Stomach (tissue), 8 donors: ENCODE measurements at regions not wholly inside any gene's neighbourhood (a gene's known extent, or its start where the extent isn't known, plus 50 kb on each side); places are given as distances from the start of the nearest gene placed in this dataset.

Source experiments
- DNase-seq, 2 donors: peaks; one replicate each; pipeline versions ENCODE4 v3.0.0 to v3.0.0-alpha.2; 2013 to 2019
- H3K27ac ChIP-seq, 5 donors: fragments of 200-600 bp in 4 of 5; sonication (generic) in 4 of 5; one replicate each; pipeline ENCODE4 v1.5.1; 2013 to 2019; ENCODE audit warnings: mild to moderate bottlenecking in 1 of 5, moderate library complexity in 1 of 5
- H3K27me3 ChIP-seq, 3 donors: fragments of 200-600 bp; sonication (generic); one replicate each; pipeline ENCODE4 v1.5.1; 2017 to 2019; ENCODE audit warnings: mixed run types in 1 of 3
- H3K36me3 ChIP-seq, 4 donors: fragments of 200-600 bp; sonication (generic); 1 replicate in 3 of 4; 2 replicates in 1 of 4; pipeline ENCODE4 v1.5.1; 2016 to 2019
- H3K4me1 ChIP-seq, 4 donors: fragments of 200-600 bp; sonication (generic); one replicate each; pipeline ENCODE4 v1.5.1; 2016 to 2019
- H3K4me3 ChIP-seq, 4 donors: fragments of 200-600 bp; sonication (generic) in 3 of 4; one replicate each; pipeline ENCODE4 v1.5.1; 2016 to 2019; ENCODE audit warnings: mild to moderate bottlenecking in 1 of 4
- H3K9me3 ChIP-seq, 4 donors: fragments of 200-600 bp; sonication (generic); one replicate each; pipeline ENCODE4 v1.5.1; 2016 to 2019
- EP300 ChIP-seq: sonication (generic); formaldehyde crosslinking; IDR thresholded peaks from one replicate; pipeline ENCODE4 v1.6.1; 2017; ENCODE audit warnings: antibody characterized with exemption
- POLR2A ChIP-seq, 4 donors: fragments of 450-650 bp; IDR thresholded peaks; one replicate each; pipeline ENCODE4 v1.6.1; 2016; ENCODE audit warnings: antibody characterized with exemption in 4 of 4, control low read depth in 2 of 4, mild to moderate bottlenecking in 1 of 4, moderate library complexity in 1 of 4
- POLR2AphosphoS5 ChIP-seq, 3 donors: sonication (generic); formaldehyde crosslinking; IDR thresholded peaks; one replicate each; pipeline ENCODE4 v1.6.1; 2016; ENCODE audit warnings: antibody characterized with exemption in 3 of 3
- WGBS, 5 donors: extraction: QIAGEN DNeasy Blood & Tissue Kit in 3 of 5; methylation state at CpG; one replicate each; pipeline versions ENCODE4 v1.1.5 to v1.1.7; 2013 to 2018; 5-methylcytosine and 5-hydroxymethylcytosine counted together
- intact Hi-C: fragments of 100-400 bp; cut with DNase I; formaldehyde crosslinking; loops from one replicate; pipeline ENCODE4 v1.15.1; 2023; ENCODE audit warnings: low total_unique reads
- TF ChIP-seq, protein P1 (sequence below), 7 experiments: fragments of 450-650 bp in 4 of 7; fragments of 200-600 bp in 3 of 7; sonication (generic) in 3 of 7; IDR thresholded peaks; one replicate each; pipeline ENCODE4 v1.5.1; 2016 to 2019; ENCODE audit warnings: antibody characterized with exemption in 7 of 7, control low read depth in 2 of 7, mild to moderate bottlenecking in 1 of 7
- donor health status: healthy with polysubstance abuse.
- donor health status: Bipolar disorder and iron deficiency.
- donor health status: healthy.

- no peaks in the 10 kb centered on the region for H3K9me3 ChIP-seq
- intact Hi-C loops: no loop called here
- no peak overlapping the region for H3K4me3 ChIP-seq
- 38 to 74% (median 55%) methylated on average over 2 of the region's 2 CpGs for WGBS, 5 donors
- no peaks in the 10 kb centered on the region for H3K36me3 ChIP-seq
- TF ChIP-seq POLR2A (IDR thresholded peaks at IDR 0.05) (no peak), POLR2AphosphoS5 (IDR thresholded peaks at IDR 0.05) (no peak), EP300 (no peak)
- TF ChIP-seq, protein P1, sequence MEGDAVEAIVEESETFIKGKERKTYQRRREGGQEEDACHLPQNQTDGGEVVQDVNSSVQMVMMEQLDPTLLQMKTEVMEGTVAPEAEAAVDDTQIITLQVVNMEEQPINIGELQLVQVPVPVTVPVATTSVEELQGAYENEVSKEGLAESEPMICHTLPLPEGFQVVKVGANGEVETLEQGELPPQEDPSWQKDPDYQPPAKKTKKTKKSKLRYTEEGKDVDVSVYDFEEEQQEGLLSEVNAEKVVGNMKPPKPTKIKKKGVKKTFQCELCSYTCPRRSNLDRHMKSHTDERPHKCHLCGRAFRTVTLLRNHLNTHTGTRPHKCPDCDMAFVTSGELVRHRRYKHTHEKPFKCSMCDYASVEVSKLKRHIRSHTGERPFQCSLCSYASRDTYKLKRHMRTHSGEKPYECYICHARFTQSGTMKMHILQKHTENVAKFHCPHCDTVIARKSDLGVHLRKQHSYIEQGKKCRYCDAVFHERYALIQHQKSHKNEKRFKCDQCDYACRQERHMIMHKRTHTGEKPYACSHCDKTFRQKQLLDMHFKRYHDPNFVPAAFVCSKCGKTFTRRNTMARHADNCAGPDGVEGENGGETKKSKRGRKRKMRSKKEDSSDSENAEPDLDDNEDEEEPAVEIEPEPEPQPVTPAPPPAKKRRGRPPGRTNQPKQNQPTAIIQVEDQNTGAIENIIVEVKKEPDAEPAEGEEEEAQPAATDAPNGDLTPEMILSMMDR (IDR thresholded peaks at IDR 0.05): no peak
- no peaks in the 10 kb centered on the region for H3K27me3 ChIP-seq
- no peak for DNase-seq
- no peaks in the 10 kb centered on the region for H3K4me1 ChIP-seq
- no peak overlapping the region for H3K27ac ChIP-seq
These were observed 117.0 kb downstream of the GAS1 start for GRCh38 chr9:86830356-86830755.

- intact Hi-C loops: no loop called here
- no peak for DNase-seq
- 77 to 90% (median 88%) methylated on average over 1 of the region's 1 CpG for WGBS, 5 donors
- Histone ChIP-seq H3K9me3 (peaks cover 0 to 3% (median 0%) of the 10 kb centered on the region in 4 donors), H3K4me1 (no peaks in the 10 kb centered on the region), H3K27ac (no peak overlapping the region), H3K4me3 (no peak overlapping the region), H3K36me3 (no peaks in the 10 kb centered on the region), H3K27me3 (no peaks in the 10 kb centered on the region)
- TF ChIP-seq POLR2A (IDR thresholded peaks at IDR 0.05): no peak
- TF ChIP-seq EP300: no peak
- TF ChIP-seq, protein P1 (IDR thresholded peaks at IDR 0.05): no peak
- TF ChIP-seq POLR2AphosphoS5 (IDR thresholded peaks at IDR 0.05): no peak
These were observed 117.7 kb downstream of the GAS1 start for GRCh38 chr9:86829496-86830046.

DNA sequence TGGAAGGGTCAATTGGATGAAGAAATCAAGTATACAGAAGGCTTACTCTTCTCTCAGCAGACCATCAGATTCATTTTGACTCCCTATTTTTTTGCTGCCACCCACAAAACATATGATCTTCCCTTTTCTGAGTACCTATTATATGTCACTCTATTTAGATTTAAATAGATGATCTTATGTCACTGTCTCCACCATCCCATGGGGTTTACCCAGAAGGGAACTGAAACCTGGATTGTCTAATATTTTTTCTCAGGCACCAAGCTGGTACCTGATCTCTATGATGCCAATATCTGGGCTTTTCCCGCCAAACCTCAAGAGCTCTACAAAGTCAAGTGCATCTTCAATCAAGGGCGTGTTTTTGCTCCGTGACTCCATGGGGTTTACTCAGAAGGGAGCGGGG is 118.7 kb downstream of the GAS1 start:
- H3K4me3 ChIP-seq: no peak overlapping the region
- no peak overlapping the region for H3K27ac ChIP-seq
- intact Hi-C loops: no loop called here
- WGBS, 5 donors: 70 to 89% (median 86%) methylated on average over 4 of the region's 4 CpGs
- no peaks in the 10 kb centered on the region for H3K4me1 ChIP-seq
- TF ChIP-seq EP300: no peak
- TF ChIP-seq, protein P1 (IDR thresholded peaks at IDR 0.05): no peak
- no peak for TF ChIP-seq POLR2A (IDR thresholded peaks at IDR 0.05)
- TF ChIP-seq POLR2AphosphoS5 (IDR thresholded peaks at IDR 0.05): no peak
- no peaks in the 10 kb centered on the region for H3K27me3 ChIP-seq
- no peak for DNase-seq
- no peaks in the 10 kb centered on the region for H3K36me3 ChIP-seq
- H3K9me3 ChIP-seq: peaks cover 0 to 6% (median 0%) of the 10 kb centered on the region in 4 donors

GRCh38 chr9:86827893-86828292 is 119.4 kb downstream of the GAS1 start:
- Histone ChIP-seq H3K4me1 (no peaks in the 10 kb centered on the region), H3K36me3 (no peaks in the 10 kb centered on the region), H3K4me3 (no peak overlapping the region), H3K27ac (no peak overlapping the region), H3K27me3 (no peaks in the 10 kb centered on the region), H3K9me3 (peaks cover 0 to 6% (median 0%) of the 10 kb centered on the region in 4 donors)
- WGBS, 5 donors: 29 to 54% (median 38%) methylated on average over 1 of the region's 1 CpG
- intact Hi-C loops: no loop called here
- no peak for DNase-seq
- TF ChIP-seq POLR2AphosphoS5 (IDR thresholded peaks at IDR 0.05): peak in 1 of 3 donors; percentile 5
- TF ChIP-seq POLR2A (IDR thresholded peaks at IDR 0.05): no peak

DNA sequence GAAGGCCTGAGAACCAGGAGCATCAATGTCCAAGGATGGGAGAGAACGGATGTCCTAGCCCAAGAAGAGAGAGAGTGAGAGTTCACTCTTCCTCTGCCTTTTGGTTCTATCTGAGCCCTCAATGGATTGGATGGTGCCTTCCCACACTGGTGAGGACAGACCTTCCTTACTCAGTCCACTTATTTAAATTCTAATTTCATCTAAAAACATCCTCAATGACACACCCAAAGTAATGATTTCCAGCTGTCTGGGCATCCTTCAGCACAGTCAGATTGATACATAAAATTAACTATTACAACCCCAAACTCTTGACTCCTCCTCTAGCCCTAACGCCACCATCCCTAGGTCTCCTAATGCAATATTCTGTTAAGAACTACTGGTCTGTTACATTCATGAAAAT is 122.0 kb downstream of the GAS1 start:
- DNase-seq: no peak
- no peak overlapping the region for H3K27ac ChIP-seq
- H3K4me3 ChIP-seq: no peak overlapping the region
- intact Hi-C loops: no loop called here
- H3K4me1 ChIP-seq: no peaks in the 10 kb centered on the region
- no peaks in the 10 kb centered on the region for H3K27me3 ChIP-seq
- WGBS, 5 donors: 86 to 94% (median 92%) methylated on average over 2 of the region's 2 CpGs
- H3K9me3 ChIP-seq: peaks cover 0 to 6% (median 0%) of the 10 kb centered on the region in 4 donors
- TF ChIP-seq POLR2A (IDR thresholded peaks at IDR 0.05) (no peak), EP300 (no peak), POLR2AphosphoS5 (IDR thresholded peaks at IDR 0.05) (no peak)
- TF ChIP-seq, protein P1 (IDR thresholded peaks at IDR 0.05): no peak
- H3K36me3 ChIP-seq: no peaks in the 10 kb centered on the region
